Aorta (tissue), 5 donors: ENCODE measurements at regions not wholly inside any gene's neighbourhood (a gene's known extent, or its start where the extent isn't known, plus 50 kb on each side); places are given as distances from the start of the nearest gene placed in this dataset.

Experiments
- ATAC-seq: fragments of 200-7000 bp; cut with Tn5 transposase; one replicate; pipeline ENCODE4 v1.9.1; 2022; ENCODE audit warnings: moderate library complexity; ENCODE audit not compliant: low FRiP score
- DNase-seq, 2 donors: peaks; one replicate each; pipeline ENCODE4 v3.0.0-alpha.2; 2020
- H3K27ac ChIP-seq, 2 donors: one replicate each; pipeline ENCODE4 v1.5.1; 2013; ENCODE audit warnings: low read length in 2 of 2, mild to moderate bottlenecking in 2 of 2, moderate library complexity in 2 of 2, control low read depth in 1 of 2, inconsistent platforms in 1 of 2, low read depth in 1 of 2
- H3K27me3 ChIP-seq, 2 donors: one replicate each; pipeline ENCODE4 v1.6.1; 2013; ENCODE audit warnings: control low read depth in 1 of 2, low read length in 1 of 2, mild to moderate bottlenecking in 1 of 2, moderate library complexity in 1 of 2; ENCODE audit not compliant: insufficient read depth in 2 of 2, control insufficient read depth in 1 of 2
- H3K36me3 ChIP-seq, 2 donors: one replicate each; pipeline ENCODE4 v1.6.1; 2013; ENCODE audit warnings: control low read depth in 1 of 2, low read length in 1 of 2, mild to moderate bottlenecking in 1 of 2; ENCODE audit not compliant: insufficient read depth in 2 of 2, control insufficient read depth in 1 of 2
- H3K4me1 ChIP-seq, 2 donors: one replicate each; pipeline ENCODE4 v1.6.1; 2013; ENCODE audit warnings: low read length in 2 of 2, control low read depth in 1 of 2, mild to moderate bottlenecking in 1 of 2, moderate library complexity in 1 of 2; ENCODE audit not compliant: insufficient read depth in 2 of 2, control insufficient read depth in 1 of 2
- H3K4me3 ChIP-seq, 2 donors: one replicate each; pipeline ENCODE4 v1.5.1; 2013; ENCODE audit warnings: low read length in 2 of 2, control low read depth in 1 of 2, mild to moderate bottlenecking in 1 of 2
- H3K9me3 ChIP-seq: one replicate; pipeline ENCODE4 v1.6.1; 2013; ENCODE audit warnings: mild to moderate bottlenecking, low read length; ENCODE audit not compliant: control insufficient read depth
- WGBS, 2 donors: extraction: QIAGEN DNeasy Blood & Tissue Kit; methylation state at CpG; one replicate each; pipeline ENCODE4 v1.1.7; 2013; 5-methylcytosine and 5-hydroxymethylcytosine counted together
- intact Hi-C, 2 donors: fragments of 100-400 bp; cut with DNase I; formaldehyde crosslinking; loops; one replicate each; pipeline versions ENCODE4 v1.14.2 to v1.15.0; 2022
- donor health status: healthy with polysubstance abuse.
- donor health status: Bipolar disorder and iron deficiency.
- donor health status: DM: no; HTN: no; CAD: no.
- donor health status: DM: no; HTN: no; CAD: no.
- donor health status: DM: yes; HTN: yes; CAD: no.

DNA sequence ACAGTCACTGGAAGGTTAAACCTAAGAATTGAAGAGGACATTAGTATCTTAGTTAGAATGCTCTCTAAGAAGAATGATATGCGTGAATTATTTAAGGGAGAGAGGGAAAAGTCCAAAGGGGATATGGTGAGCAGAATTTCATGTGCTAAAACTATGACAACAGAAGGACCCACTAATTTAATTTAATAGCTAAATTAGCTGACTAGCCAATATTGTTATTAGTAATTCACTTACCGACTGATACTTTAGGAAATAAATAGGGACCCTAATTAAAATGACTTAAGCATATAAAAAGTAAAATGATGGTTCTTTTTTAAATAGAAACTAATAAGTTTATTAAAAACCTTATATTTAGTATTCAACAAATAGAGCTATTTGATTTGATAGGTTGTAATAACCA, 179.6 kb downstream of the RASSF9 start:
- intact Hi-C loops: no loop called here
- H3K27ac ChIP-seq: no peak overlapping the region
- H3K27me3 ChIP-seq: no peaks in the 10 kb centered on the region
- no peak for ATAC-seq
- DNase-seq: no peak
- H3K36me3 ChIP-seq: no peaks in the 10 kb centered on the region
- no peak overlapping the region for H3K4me3 ChIP-seq
- no peaks in the 10 kb centered on the region for H3K9me3 ChIP-seq
- no peaks in the 10 kb centered on the region for H3K4me1 ChIP-seq
- WGBS, 2 donors: 89 to 94% methylated on average over 2 of the region's 2 CpGs

DNA sequence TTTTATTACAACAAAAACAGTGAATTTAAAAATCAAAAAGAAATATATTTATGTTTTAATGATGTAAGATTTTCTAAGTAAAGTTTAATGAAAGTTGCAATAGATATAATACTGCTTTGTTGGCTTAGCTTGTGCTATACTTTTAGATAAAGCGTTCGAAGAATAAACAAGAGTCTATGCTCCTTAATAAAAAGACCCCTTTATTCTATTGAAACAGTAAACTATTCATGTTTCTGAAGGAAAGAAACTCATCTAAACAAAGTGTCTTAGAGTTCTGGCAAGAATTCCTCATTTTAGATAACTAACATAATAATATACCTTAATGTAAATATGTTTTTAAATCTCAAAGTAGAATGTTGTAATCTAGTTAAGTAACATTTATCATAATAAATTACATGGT, 179.0 kb downstream of the RASSF9 start:
- H3K27me3 ChIP-seq: no peaks in the 10 kb centered on the region
- no peak overlapping the region for H3K4me3 ChIP-seq
- H3K27ac ChIP-seq: no peak overlapping the region
- intact Hi-C loops: no loop called here
- H3K9me3 ChIP-seq: no peaks in the 10 kb centered on the region
- no peaks in the 10 kb centered on the region for H3K4me1 ChIP-seq
- DNase-seq (no peak), ATAC-seq (no peak)
- WGBS, 2 donors: 76 to 84% methylated on average over 2 of the region's 2 CpGs
- H3K36me3 ChIP-seq: no peaks in the 10 kb centered on the region

DNA sequence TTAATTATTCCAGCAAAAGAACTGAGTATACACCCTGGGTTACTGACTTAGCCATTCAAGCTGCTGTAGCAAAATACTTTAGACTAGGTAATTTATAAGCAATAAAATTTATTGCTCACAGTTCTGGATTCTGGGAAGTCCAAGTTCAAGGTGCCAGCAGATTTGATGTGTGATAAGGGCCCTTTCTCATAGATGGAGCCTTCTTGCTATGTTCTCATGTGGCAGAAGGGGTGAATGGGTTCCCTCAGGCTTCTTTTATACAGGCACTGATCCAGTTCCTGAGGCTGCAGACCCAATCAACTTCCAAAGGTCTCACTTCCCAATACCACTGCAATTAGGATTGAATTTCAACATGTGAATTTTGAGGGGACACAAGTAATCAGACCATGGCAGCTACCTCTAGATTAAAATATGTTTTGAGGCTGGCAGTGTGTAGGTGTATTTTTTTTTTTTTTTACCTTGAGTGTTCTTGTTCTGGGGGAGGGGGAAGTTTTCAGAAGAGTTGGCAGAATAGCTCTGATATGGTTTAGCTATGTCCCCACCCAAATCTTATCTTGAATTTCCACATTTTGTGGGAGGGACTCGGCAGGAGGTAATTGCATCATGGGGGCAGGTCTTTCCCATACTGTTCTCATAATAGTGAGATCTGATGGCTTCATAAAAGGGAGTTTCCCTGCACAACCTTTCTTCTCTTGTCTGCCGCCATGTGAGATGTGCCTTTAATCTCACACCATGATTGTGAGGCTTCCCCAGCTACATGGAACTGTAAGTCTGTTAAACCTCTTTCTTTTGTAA, 178.2 kb downstream of the RASSF9 start:
- no peak for ATAC-seq

DNA sequence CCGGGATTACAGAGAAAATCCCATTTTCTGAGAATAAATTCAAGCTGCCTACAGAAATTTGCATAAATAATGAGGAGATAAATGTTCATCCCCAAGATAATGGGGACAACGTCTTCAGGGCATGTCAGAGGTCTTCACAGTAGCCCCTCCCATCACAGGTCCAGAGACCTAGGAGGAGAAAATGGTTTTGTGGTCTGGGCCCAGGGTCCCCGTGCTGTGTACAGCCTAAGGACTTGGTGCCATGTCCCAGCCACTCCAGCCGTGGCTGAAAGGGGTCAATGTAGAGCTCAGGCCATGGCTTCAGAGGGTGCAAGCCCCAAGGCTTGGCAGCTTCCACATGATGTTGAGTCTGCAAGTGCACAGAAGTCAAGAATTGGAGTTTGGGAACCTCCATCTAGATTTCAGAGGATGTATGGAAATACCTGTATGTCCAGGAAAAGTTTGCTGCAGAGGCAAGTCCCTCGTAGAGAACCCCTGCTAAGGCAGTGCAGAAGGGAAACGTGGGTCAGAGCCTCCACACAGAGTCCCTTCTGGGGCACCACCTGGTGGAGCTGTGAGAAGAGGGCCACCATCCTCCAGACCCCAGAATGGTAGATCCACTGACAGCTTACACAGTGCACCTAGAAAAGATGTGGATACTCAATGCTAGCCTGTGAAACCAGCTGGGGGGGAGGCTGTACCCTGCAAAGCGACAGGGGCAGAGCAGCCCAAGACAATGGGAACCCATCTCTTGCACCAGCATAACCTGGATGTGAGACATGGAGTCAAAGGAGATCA, 176.3 kb downstream of the RASSF9 start:
- DNase-seq: no peak
- no peak for ATAC-seq
- Histone ChIP-seq H3K36me3 (no peaks in the 10 kb centered on the region), H3K9me3 (peaks cover 2% of the 10 kb centered on the region), H3K4me1 (no peaks in the 10 kb centered on the region), H3K4me3 (no peak overlapping the region), H3K27me3 (no peaks in the 10 kb centered on the region), H3K27ac (no peak overlapping the region)
- intact Hi-C loops: no loop called here
- WGBS, 2 donors: 67 to 71% methylated on average over 7 of the region's 7 CpGs

More for the DNA sequence above, 178.2 kb downstream of the RASSF9 start:
- Histone ChIP-seq H3K27ac (no peak overlapping the region), H3K4me3 (no peak overlapping the region), H3K4me1 (no peaks in the 10 kb centered on the region), H3K36me3 (no peaks in the 10 kb centered on the region), H3K27me3 (no peaks in the 10 kb centered on the region), H3K9me3 (no peaks in the 10 kb centered on the region)
- 91 to 93% methylated on average over 2 of the region's 2 CpGs for WGBS, 2 donors
- DNase-seq: no peak
- intact Hi-C loops: no loop called here

DNA sequence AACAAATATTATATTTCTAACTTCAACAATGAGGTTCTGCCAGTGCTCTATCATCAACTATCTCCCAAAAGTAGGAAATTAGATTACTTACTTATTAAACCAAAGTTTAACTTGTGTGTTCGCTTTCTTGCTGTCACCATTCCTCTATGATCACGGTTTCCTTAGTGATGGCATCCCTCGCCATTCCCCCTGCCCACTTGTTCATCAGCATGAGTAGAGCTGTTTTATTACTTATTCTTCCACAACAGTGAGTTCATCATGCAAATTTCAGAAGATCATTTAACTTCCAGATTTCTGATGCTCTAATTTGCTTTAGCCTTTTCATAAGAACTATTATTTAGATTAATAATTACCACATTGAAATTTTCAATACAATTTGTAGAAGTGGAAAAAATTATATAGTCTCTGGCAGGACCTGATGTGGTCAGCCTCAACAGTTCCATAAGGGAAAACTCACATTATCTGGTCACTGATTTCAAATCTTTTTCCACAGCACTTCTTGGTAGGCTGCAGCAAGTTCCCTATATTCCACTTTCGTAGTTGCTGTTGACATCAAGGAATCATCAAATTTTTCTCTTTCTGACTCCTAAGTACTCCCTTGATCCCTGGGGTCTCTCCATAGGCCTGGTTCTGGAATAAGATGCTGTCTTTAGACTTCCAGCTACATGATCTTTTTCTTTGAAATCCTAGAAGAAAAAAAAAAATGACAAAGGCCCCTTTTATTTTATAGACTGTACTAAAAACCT, 174.6 kb downstream of the RASSF9 start:
- Histone ChIP-seq H3K27me3 (no peaks in the 10 kb centered on the region), H3K9me3 (peaks cover 2% of the 10 kb centered on the region), H3K4me3 (no peak overlapping the region), H3K4me1 (no peaks in the 10 kb centered on the region), H3K27ac (no peak overlapping the region), H3K36me3 (no peaks in the 10 kb centered on the region)
- DNase-seq (no peak), ATAC-seq (no peak)
- 84 to 91% methylated on average over 4 of the region's 4 CpGs for WGBS, 2 donors
- intact Hi-C loops: no loop called here

DNA sequence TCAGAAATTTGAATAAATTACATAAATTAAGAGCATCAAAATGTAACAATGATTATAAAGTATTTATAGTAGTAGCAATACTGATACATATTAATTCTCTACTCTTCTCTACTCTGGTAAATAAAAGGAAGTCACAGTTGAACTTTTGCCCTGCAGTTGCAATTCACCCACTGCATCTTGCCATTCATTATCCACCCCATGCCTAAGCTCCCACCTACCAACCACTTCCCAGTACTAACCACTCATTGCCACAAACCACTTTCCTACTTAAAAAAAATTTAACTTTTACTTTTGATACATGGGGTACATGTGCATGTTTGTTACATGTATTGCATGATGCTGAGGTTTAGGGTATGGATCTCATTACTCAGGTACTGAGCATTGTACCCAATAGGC, 174.0 kb downstream of the RASSF9 start:
- H3K4me1 ChIP-seq: no peaks in the 10 kb centered on the region
- H3K27ac ChIP-seq: no peak overlapping the region
- no peaks in the 10 kb centered on the region for H3K27me3 ChIP-seq
- H3K36me3 ChIP-seq: no peaks in the 10 kb centered on the region
- no peak overlapping the region for H3K4me3 ChIP-seq
- peaks cover 2% of the 10 kb centered on the region for H3K9me3 ChIP-seq
- intact Hi-C loops: no loop called here
- no peak for ATAC-seq
- no peak for DNase-seq

DNA sequence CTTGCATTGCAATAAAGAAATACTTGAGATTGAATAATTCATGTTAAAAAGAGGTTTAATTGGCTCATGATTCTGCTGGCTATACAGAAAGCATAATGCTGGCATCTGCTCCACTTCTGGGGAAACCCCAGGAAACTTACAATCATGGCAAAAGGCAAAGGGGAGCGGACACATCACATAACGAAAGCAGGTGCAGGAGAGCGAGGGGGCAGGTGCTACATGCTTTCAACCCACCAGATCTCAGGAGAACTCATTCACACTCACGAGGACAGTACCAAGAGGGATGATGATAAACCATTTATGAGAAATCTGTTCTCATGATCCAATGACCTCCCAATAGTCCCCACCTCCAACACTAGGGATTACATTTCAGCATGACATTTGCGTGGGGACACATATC, 172.6 kb downstream of the RASSF9 start:
- intact Hi-C loops: no loop called here
- ATAC-seq (no peak), DNase-seq (no peak)
- Histone ChIP-seq H3K4me3 (no peak overlapping the region), H3K27ac (no peak overlapping the region), H3K36me3 (no peaks in the 10 kb centered on the region), H3K27me3 (no peaks in the 10 kb centered on the region), H3K4me1 (no peaks in the 10 kb centered on the region), H3K9me3 (peaks cover 2% of the 10 kb centered on the region)
- WGBS, 2 donors: 71 to 78% methylated on average over 5 of the region's 5 CpGs

DNA sequence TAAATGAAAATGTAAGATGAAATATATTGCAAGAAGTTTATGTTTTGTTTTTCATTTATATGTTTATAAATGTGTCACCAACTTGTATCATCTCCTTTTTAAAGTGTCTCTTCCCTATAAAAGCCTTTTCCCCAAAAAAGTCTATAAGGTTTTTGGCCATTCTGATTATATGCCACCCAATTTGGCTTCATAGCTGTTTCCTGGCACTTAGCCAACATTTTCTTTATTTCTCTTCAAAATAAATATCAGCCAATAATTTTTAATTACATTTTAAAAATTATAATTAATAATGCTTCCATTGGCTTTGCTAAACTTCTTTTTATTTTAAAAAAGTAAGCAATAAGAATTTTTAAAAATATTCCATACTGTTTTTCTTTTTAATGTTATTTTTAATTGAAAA, 171.8 kb downstream of the RASSF9 start:
- H3K4me1 ChIP-seq: no peaks in the 10 kb centered on the region
- no peaks in the 10 kb centered on the region for H3K27me3 ChIP-seq
- intact Hi-C loops: no loop called here
- no peak overlapping the region for H3K4me3 ChIP-seq
- H3K9me3 ChIP-seq: peaks cover 2% of the 10 kb centered on the region
- DNase-seq (no peak), ATAC-seq (no peak)
- no peaks in the 10 kb centered on the region for H3K36me3 ChIP-seq
- H3K27ac ChIP-seq: no peak overlapping the region
